Testis (tissue), 2 donors: ENCODE measurements at regions not wholly inside any gene's neighbourhood (a gene's known extent, or its start where the extent isn't known, plus 50 kb on each side); places are given as distances from the start of the nearest gene placed in this dataset.

Experiments used
- DNase-seq: peaks from one replicate; pipeline ENCODE4 v3.0.0-alpha.2; 2019
- H3K27ac ChIP-seq, 2 donors: fragments of 200-600 bp; sonication (generic); one replicate each; pipeline ENCODE4 v1.5.1; 2019
- H3K27me3 ChIP-seq: fragments of 200-600 bp; sonication (generic); one replicate; pipeline ENCODE4 v1.5.1; 2019
- H3K36me3 ChIP-seq: fragments of 200-600 bp; sonication (generic); one replicate; pipeline ENCODE4 v1.5.1; 2017; ENCODE audit warnings: low read depth; ENCODE audit errors: missing control alignments
- H3K4me1 ChIP-seq: fragments of 200-600 bp; sonication (generic); one replicate; pipeline ENCODE4 v1.5.1; 2019
- H3K4me3 ChIP-seq, 2 donors: fragments of 200-600 bp; sonication (generic); one replicate each; pipeline ENCODE4 v1.5.1; 2017 to 2019
- H3K9me3 ChIP-seq: fragments of 200-600 bp; sonication (generic); one replicate; pipeline ENCODE4 v1.5.1; 2017
- CTCF ChIP-seq, 3 experiments: fragments of 450-650 bp in 2 of 3; fragments of 200-600 bp in 1 of 3; sonication (generic) in 1 of 3; IDR thresholded peaks; one replicate each; pipeline ENCODE4 v1.5.1; 2016 to 2019; ENCODE audit warnings: antibody characterized with exemption in 3 of 3, mild to moderate bottlenecking in 2 of 3, moderate library complexity in 1 of 3
- POLR2A ChIP-seq: fragments of 450-650 bp; IDR thresholded peaks from one replicate; pipeline ENCODE4 v1.6.1; 2017; ENCODE audit warnings: antibody characterized with exemption, mild to moderate bottlenecking, moderate library complexity
- WGBS, 2 donors: methylation state at CpG; one replicate each; pipeline ENCODE4 v1.1.5; 2018; 5-methylcytosine and 5-hydroxymethylcytosine counted together
- intact Hi-C: fragments of 100-400 bp; cut with DNase I; formaldehyde crosslinking; loops from one replicate; pipeline ENCODE4 v1.15.1; 2023; ENCODE audit warnings: low total_unique reads

- DNase-seq = no peak
- H3K27me3 ChIP-seq = no peaks in the 10 kb centered on the region
- TF ChIP-seq POLR2A = no peak
- TF ChIP-seq CTCF (IDR thresholded peaks at IDR 0.05) = no peak
- H3K9me3 ChIP-seq = no peaks in the 10 kb centered on the region
- H3K36me3 ChIP-seq = no peaks in the 10 kb centered on the region
- H3K4me3 ChIP-seq = no peak overlapping the region
- no peak overlapping the region for H3K27ac ChIP-seq
- 85 to 89% methylated on average over 3 of the region's 3 CpGs for WGBS, 2 donors
- intact Hi-C loops = no loop called here
- H3K4me1 ChIP-seq = no peaks in the 10 kb centered on the region
These were observed 123.6 kb upstream of the PCDH17 start for GRCh38 chr13:57507752-57508463.

- H3K4me3 ChIP-seq = no peak overlapping the region
- intact Hi-C loops = no loop called here
- no peaks in the 10 kb centered on the region for H3K36me3 ChIP-seq
- no peak for TF ChIP-seq POLR2A
- no peak for TF ChIP-seq CTCF (IDR thresholded peaks at IDR 0.05)
- H3K27ac ChIP-seq = no peak overlapping the region
- DNase-seq = no peak
- no peaks in the 10 kb centered on the region for H3K27me3 ChIP-seq
- H3K9me3 ChIP-seq = no peaks in the 10 kb centered on the region
- no peaks in the 10 kb centered on the region for H3K4me1 ChIP-seq
These were observed 119.9 kb upstream of the PCDH17 start for GRCh38 chr13:57511603-57512002.

DNA sequence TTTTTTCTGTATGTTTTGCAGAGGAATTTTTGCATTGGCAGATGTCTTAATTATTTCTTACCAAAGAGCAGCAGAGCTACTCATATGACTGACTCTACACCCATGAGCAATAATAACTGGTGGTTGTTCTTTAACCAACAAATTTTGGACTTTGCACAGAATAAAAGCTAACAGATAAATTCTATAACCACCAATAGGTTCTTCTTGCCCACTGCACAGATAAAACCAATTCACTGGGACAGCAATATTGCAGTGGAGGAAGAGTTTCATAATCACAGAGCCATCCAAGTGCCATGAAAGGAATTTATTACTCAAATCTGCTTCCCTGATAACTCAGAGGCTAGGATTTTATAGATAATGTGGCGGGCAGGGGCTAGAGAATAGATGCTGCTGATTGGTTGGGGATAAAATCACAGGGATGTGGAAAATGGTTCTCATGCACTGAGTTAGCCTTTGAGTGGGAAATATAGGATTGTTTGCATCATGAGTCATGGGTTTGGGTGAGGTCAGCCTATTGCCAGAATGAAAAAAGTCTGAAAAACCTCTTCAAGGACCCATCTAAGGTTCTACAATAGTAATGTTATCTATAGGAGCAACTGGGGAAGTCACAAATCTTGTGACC is 104.3 kb upstream of the PCDH17 start:
- intact Hi-C loops = no loop called here
- H3K4me3 ChIP-seq = no peak overlapping the region
- DNase-seq = no peak
- 97 to 100% methylated on average over 1 of the region's 1 CpG for WGBS, 2 donors
- no peaks in the 10 kb centered on the region for H3K9me3 ChIP-seq
- H3K4me1 ChIP-seq = no peaks in the 10 kb centered on the region
- TF ChIP-seq POLR2A (no peak), CTCF (IDR thresholded peaks at IDR 0.05) (no peak)
- H3K27ac ChIP-seq = no peak overlapping the region
- no peaks in the 10 kb centered on the region for H3K36me3 ChIP-seq
- H3K27me3 ChIP-seq = no peaks in the 10 kb centered on the region

GRCh38 chr13:57531256-57531655 is 100.3 kb upstream of the PCDH17 start:
- intact Hi-C loops = no loop called here
- H3K9me3 ChIP-seq = no peaks in the 10 kb centered on the region
- no peaks in the 10 kb centered on the region for H3K36me3 ChIP-seq

More at GRCh38 chr13:57531256-57531655, 100.3 kb upstream of the PCDH17 start:
- DNase-seq = no peak
- no peak overlapping the region for H3K4me3 ChIP-seq
- H3K27ac ChIP-seq = no peak overlapping the region
- TF ChIP-seq POLR2A = no peak
- TF ChIP-seq CTCF (IDR thresholded peaks at IDR 0.05) = no peak
- no peaks in the 10 kb centered on the region for H3K4me1 ChIP-seq
- no peaks in the 10 kb centered on the region for H3K27me3 ChIP-seq
